Body of pancreas (tissue), 4 donors: ENCODE measurements at regions not wholly inside any gene's neighbourhood (a gene's known extent, or its start where the extent isn't known, plus 50 kb on each side); places are given as distances from the start of the nearest gene placed in this dataset.

ENCODE experiments used
- CTCF ChIP-seq, 7 experiments: fragments of 450-650 bp in 4 of 7; fragments of 200-600 bp in 3 of 7; sonication (generic) in 3 of 7; IDR thresholded peaks; one replicate each; pipeline ENCODE4 v1.5.1; 2016 to 2019; ENCODE audit warnings: antibody characterized with exemption in 7 of 7
- POLR2A ChIP-seq, 3 donors: fragments of 450-650 bp; IDR thresholded peaks; one replicate each; pipeline ENCODE4 v1.6.1; 2016; ENCODE audit warnings: antibody characterized with exemption in 3 of 3, mild to moderate bottlenecking in 2 of 3

GRCh38 chr1:238772322-238772721 is 614.0 kb upstream of the CHRM3 start:
- no peak for TF ChIP-seq CTCF (IDR thresholded peaks at IDR 0.05)
- no peak for TF ChIP-seq POLR2A (IDR thresholded peaks at IDR 0.05)
